ENCODE measurements at regions not wholly inside any gene's neighbourhood (a gene's known extent, or its start where the extent isn't known, plus 50 kb on each side); places are given as distances from the start of the nearest gene placed in this dataset.

GRCh38 chr2:128548461-128548891, 229.8 kb upstream of the HS6ST1 start:
- TF ChIP-seq CTCF (IDR thresholded peaks at IDR 0.05; ENCODE audit: insufficient read depth, low read depth, low read length, missing control alignments), result no peak
- no peak for DNase-seq (ENCODE audit: low read depth)
- no peak overlapping the region for H3K4me3 ChIP-seq (ENCODE audit: low read length)

GRCh38 chr2:128549094-128549493, 230.4 kb upstream of the HS6ST1 start:
- DNase-seq (ENCODE audit: low read depth), result no peak
- no peak overlapping the region for H3K4me3 ChIP-seq (ENCODE audit: low read length)
- no peak for TF ChIP-seq CTCF (IDR thresholded peaks at IDR 0.05; ENCODE audit: insufficient read depth, low read depth, low read length, missing control alignments)

GRCh38 chr2:128549646-128550260, 231.1 kb upstream of the HS6ST1 start:
- no peak overlapping the region for H3K4me3 ChIP-seq (ENCODE audit: low read length)
- no peak for TF ChIP-seq CTCF (IDR thresholded peaks at IDR 0.05; ENCODE audit: insufficient read depth, low read depth, low read length, missing control alignments)
- no peak for DNase-seq (ENCODE audit: low read depth)

- no peak for DNase-seq (ENCODE audit: low read depth)
- no peak for TF ChIP-seq CTCF (IDR thresholded peaks at IDR 0.05; ENCODE audit: insufficient read depth, low read depth, low read length, missing control alignments)
These were observed 231.7 kb upstream of the HS6ST1 start for GRCh38 chr2:128550389-128550788.

GRCh38 chr2:128550801-128551416, 232.2 kb upstream of the HS6ST1 start:
- DNase-seq (ENCODE audit: low read depth), result no peak
- H3K4me3 ChIP-seq (ENCODE audit: low read length), result no peak overlapping the region
- TF ChIP-seq CTCF (IDR thresholded peaks at IDR 0.05; ENCODE audit: insufficient read depth, low read depth, low read length, missing control alignments), result no peak

More at GRCh38 chr2:128550389-128550788, 231.7 kb upstream of the HS6ST1 start:
- H3K4me3 ChIP-seq (ENCODE audit: low read length), result no peak overlapping the region

GRCh38 chr2:128551435-128551834, 232.8 kb upstream of the HS6ST1 start:
- DNase-seq (ENCODE audit: low read depth), result no peak
- H3K4me3 ChIP-seq (ENCODE audit: low read length), result no peak overlapping the region
- no peak for TF ChIP-seq CTCF (IDR thresholded peaks at IDR 0.05; ENCODE audit: insufficient read depth, low read depth, low read length, missing control alignments)

Measured in epithelial cell of esophagus (primary cell).